Esophagus squamous epithelium (tissue), 4 donors: ENCODE measurements at regions not wholly inside any gene's neighbourhood (a gene's known extent, or its start where the extent isn't known, plus 50 kb on each side); places are given as distances from the start of the nearest gene placed in this dataset.

Experiments used
- POLR2A ChIP-seq, 4 donors: fragments of 450-650 bp; IDR thresholded peaks; one replicate each; pipeline ENCODE4 v1.6.1; 2017; ENCODE audit warnings: antibody characterized with exemption in 4 of 4, mild to moderate bottlenecking in 4 of 4, moderate library complexity in 3 of 4
- TF ChIP-seq, protein P1 (sequence below), 6 experiments: fragments of 450-650 bp in 4 of 6; fragments of 200-600 bp in 2 of 6; sonication (generic) in 2 of 6; IDR thresholded peaks; one replicate each; pipeline ENCODE4 v1.5.1; 2016 to 2019; ENCODE audit warnings: antibody characterized with exemption in 6 of 6, mild to moderate bottlenecking in 4 of 6, moderate library complexity in 4 of 6

DNA sequence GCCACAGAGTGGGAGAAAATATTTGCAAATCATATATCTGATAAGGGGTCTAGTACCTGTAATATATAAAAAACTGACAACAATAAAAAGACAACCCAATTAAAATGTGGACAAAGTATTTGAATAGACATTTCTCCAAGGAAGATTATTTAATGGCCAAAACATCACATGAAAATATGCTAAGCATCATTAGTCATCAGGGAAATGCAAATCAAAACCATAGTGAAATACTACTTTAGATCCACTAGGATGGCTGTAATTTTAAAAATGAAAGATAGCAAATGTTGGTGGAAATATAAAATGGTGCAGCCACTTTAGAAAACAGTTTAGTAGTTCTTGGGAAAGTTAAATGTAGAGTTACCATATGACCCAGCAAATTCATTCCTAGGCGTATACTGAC lies 118.7 kb upstream of the KIF26B start:
- TF ChIP-seq POLR2A (IDR thresholded peaks at IDR 0.05) = no peak
- TF ChIP-seq, protein P1, sequence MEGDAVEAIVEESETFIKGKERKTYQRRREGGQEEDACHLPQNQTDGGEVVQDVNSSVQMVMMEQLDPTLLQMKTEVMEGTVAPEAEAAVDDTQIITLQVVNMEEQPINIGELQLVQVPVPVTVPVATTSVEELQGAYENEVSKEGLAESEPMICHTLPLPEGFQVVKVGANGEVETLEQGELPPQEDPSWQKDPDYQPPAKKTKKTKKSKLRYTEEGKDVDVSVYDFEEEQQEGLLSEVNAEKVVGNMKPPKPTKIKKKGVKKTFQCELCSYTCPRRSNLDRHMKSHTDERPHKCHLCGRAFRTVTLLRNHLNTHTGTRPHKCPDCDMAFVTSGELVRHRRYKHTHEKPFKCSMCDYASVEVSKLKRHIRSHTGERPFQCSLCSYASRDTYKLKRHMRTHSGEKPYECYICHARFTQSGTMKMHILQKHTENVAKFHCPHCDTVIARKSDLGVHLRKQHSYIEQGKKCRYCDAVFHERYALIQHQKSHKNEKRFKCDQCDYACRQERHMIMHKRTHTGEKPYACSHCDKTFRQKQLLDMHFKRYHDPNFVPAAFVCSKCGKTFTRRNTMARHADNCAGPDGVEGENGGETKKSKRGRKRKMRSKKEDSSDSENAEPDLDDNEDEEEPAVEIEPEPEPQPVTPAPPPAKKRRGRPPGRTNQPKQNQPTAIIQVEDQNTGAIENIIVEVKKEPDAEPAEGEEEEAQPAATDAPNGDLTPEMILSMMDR (IDR thresholded peaks at IDR 0.05) = no peak
